LNCaP clone FGC (cell line): ENCODE measurements at regions not wholly inside any gene's neighbourhood (a gene's known extent, or its start where the extent isn't known, plus 50 kb on each side); places are given as distances from the start of the nearest gene placed in this dataset.

Source experiments
- DNase-seq: peaks from one replicate; pipeline ENCODE4 v3.0.0-alpha.2; 2011; ENCODE audit warnings: low read depth
- H3K4me3 ChIP-seq: 2 replicates; pipeline ENCODE4 v1.5.1; 2011; ENCODE audit warnings: mild to moderate bottlenecking, low read depth, low read length, control low read depth
- TF ChIP-seq, protein P1 (sequence below): IDR thresholded peaks from 2 replicates; pipeline ENCODE4 v1.5.1; 2012; ENCODE audit warnings: mild to moderate bottlenecking; ENCODE audit not compliant: control insufficient read depth, insufficient read depth; ENCODE audit errors: extremely low read depth

DNA sequence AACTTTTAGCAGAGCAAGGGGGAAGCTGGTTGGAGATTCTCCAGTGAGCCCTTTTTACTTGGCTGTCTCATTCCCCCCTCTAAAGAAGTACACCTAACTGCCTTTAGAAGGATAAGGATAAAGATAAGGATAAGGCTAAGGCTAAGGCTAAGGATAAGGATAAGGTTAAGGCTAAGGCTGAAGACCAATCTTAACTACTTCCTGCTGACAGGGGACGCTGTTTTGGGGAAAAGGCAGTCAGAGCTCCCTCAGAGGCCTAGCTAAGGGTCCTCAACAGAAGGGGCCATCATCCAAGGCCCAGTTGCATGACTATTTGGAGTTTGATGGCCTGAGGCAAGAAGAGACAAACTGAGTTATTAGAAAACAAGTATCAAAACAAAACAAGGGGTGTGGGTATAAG, 94.3 kb upstream of the ARPP21 start:
- no peak overlapping the region for H3K4me3 ChIP-seq
- TF ChIP-seq, protein P1, sequence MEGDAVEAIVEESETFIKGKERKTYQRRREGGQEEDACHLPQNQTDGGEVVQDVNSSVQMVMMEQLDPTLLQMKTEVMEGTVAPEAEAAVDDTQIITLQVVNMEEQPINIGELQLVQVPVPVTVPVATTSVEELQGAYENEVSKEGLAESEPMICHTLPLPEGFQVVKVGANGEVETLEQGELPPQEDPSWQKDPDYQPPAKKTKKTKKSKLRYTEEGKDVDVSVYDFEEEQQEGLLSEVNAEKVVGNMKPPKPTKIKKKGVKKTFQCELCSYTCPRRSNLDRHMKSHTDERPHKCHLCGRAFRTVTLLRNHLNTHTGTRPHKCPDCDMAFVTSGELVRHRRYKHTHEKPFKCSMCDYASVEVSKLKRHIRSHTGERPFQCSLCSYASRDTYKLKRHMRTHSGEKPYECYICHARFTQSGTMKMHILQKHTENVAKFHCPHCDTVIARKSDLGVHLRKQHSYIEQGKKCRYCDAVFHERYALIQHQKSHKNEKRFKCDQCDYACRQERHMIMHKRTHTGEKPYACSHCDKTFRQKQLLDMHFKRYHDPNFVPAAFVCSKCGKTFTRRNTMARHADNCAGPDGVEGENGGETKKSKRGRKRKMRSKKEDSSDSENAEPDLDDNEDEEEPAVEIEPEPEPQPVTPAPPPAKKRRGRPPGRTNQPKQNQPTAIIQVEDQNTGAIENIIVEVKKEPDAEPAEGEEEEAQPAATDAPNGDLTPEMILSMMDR = no peak
- DNase-seq = no peak

DNA sequence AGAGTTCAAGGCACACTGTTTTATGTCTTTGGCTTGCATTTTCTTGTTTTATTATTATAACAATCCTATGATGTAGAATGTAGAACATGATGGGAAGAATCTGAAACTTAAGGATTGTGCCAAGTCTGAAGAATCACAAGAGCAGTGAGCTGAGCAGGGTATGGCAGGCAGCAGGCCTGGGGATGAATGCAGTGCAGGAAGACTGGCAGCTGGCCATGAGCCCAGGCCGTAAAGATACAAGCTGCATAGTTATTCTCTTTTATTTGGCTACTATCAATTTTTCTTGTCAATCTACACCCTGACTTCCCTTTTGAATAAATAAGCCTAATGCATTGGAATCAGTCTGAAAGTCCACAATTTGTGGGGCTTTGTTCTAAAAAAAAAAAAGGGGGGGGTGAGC, 89.6 kb upstream of the ARPP21 start:
- peak; percentile 51 for DNase-seq
- no peak overlapping the region for H3K4me3 ChIP-seq
- TF ChIP-seq, protein P1 = no peak

DNA sequence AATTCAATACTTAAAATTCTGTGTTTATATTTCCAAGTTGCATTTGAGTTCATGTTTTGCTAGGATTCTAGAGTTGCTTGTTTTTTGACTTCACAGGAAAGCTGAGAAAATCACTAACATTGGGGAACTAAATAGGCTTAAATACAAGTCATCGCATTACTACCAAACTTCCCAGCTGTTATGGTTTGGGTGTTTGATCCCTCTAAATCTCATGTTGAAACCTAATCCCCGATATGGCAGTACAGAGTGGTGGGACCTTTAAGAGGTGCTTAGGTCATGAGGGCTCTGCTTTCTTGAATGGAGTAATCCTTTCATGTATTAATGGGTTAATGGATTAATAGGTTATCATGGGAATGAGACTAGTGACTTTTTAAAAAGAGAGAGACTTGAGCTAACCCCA, 77.2 kb upstream of the ARPP21 start:
- TF ChIP-seq, protein P1 = no peak
- no peak for DNase-seq
- no peak overlapping the region for H3K4me3 ChIP-seq

DNA sequence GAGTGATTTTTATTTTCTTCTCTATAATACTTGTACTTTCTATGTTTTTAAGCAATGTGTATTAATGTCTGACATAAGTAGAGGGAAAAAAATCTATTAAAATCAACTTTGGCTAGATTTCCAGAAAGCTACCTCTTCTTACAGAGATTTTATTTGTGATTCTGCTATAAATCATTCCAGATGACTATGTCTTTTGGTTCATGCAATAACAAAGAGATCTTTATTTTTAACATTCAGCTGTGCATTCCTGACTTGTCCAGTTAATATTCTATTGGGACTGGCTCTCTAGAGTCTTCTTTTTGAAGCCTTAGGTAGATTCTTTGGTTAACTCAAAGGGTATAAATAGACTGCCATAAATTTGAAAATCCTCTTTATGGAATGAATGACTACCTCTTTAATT, 74.3 kb upstream of the ARPP21 start:
- DNase-seq = no peak
- no peak overlapping the region for H3K4me3 ChIP-seq
- TF ChIP-seq, protein P1 = no peak
